Stimulated activated CD8-positive, alpha-beta memory T cell treated with anti-CD3 and anti-CD28 coated beads, Interleukin-12 subunit alpha, Interleukin-12 subunit beta, amount 100 ng/mL, for 24 hours (primary cell): ENCODE measurements at regions not wholly inside any gene's neighbourhood (a gene's known extent, or its start where the extent isn't known, plus 50 kb on each side); places are given as distances from the start of the nearest gene placed in this dataset.

ENCODE experiments used
- DNase-seq: peaks from one replicate; pipeline ENCODE4 v3.0.0-alpha.2; 2020; ENCODE audit errors: extremely low read depth

GRCh38 chr2:12347066-12347493 lies 369.7 kb upstream of the TRIB2 start:
- DNase-seq: no peak

- DNase-seq: no peak
These were observed 368.5 kb upstream of the TRIB2 start for GRCh38 chr2:12348216-12348615.

GRCh38 chr2:12350821-12351220 lies 365.9 kb upstream of the TRIB2 start:
- DNase-seq: no peak

GRCh38 chr2:12352889-12353288 lies 363.8 kb upstream of the TRIB2 start:
- no peak for DNase-seq

- no peak for DNase-seq
These were observed 355.2 kb upstream of the TRIB2 start for GRCh38 chr2:12361506-12361905.

- no peak for DNase-seq
These were observed 353.6 kb upstream of the TRIB2 start for GRCh38 chr2:12363138-12363537.

GRCh38 chr2:12363569-12363968 lies 353.2 kb upstream of the TRIB2 start:
- DNase-seq: no peak

- DNase-seq: no peak
These were observed 347.2 kb upstream of the TRIB2 start for GRCh38 chr2:12369566-12369965.

GRCh38 chr2:12376025-12376424 lies 340.7 kb upstream of the TRIB2 start:
- no peak for DNase-seq

GRCh38 chr2:12379143-12379542 lies 337.6 kb upstream of the TRIB2 start:
- DNase-seq: no peak

- DNase-seq: no peak
These were observed 335.0 kb upstream of the TRIB2 start for GRCh38 chr2:12381543-12382325.

- no peak for DNase-seq
These were observed 334.4 kb upstream of the TRIB2 start for GRCh38 chr2:12382366-12382765.

GRCh38 chr2:12389344-12390045 lies 327.2 kb upstream of the TRIB2 start:
- DNase-seq: no peak

- DNase-seq: no peak
These were observed 325.6 kb upstream of the TRIB2 start for GRCh38 chr2:12391116-12391515.

GRCh38 chr2:12396699-12397098 lies 320.0 kb upstream of the TRIB2 start:
- DNase-seq: no peak

GRCh38 chr2:12397854-12398253 lies 318.9 kb upstream of the TRIB2 start:
- no peak for DNase-seq

- DNase-seq: no peak
These were observed 317.5 kb upstream of the TRIB2 start for GRCh38 chr2:12399240-12399639.

- no peak for DNase-seq
These were observed 316.2 kb upstream of the TRIB2 start for GRCh38 chr2:12400543-12400942.

- DNase-seq: no peak
These were observed 314.1 kb upstream of the TRIB2 start for GRCh38 chr2:12402440-12403139.

- no peak for DNase-seq
These were observed 312.2 kb upstream of the TRIB2 start for GRCh38 chr2:12404497-12404896.

GRCh38 chr2:12407160-12407559 lies 309.6 kb upstream of the TRIB2 start:
- no peak for DNase-seq

- peak; percentile 3 for DNase-seq
These were observed 303.8 kb upstream of the TRIB2 start for GRCh38 chr2:12412898-12413305.

- no peak for DNase-seq
These were observed 301.2 kb upstream of the TRIB2 start for GRCh38 chr2:12415536-12415935.
